Pancreas (tissue), 10 donors: ENCODE measurements at regions not wholly inside any gene's neighbourhood (a gene's known extent, or its start where the extent isn't known, plus 50 kb on each side); places are given as distances from the start of the nearest gene placed in this dataset.

Experiments used
- ATAC-seq, 4 donors: fragments of 200-7000 bp; cut with Tn5 transposase; one replicate each; pipeline versions ENCODE4 v1.8.0 to v1.9.1; 2020; ENCODE audit warnings: mild to moderate bottlenecking in 4 of 4, moderate library complexity in 4 of 4
- DNase-seq, 6 donors: peaks; one replicate each; pipeline ENCODE4 v3.0.0-alpha.2; 2020
- FAIRE-seq: peaks from 2 replicates; lab custom pipeline; 2012; peaks lifted over from hg19 to GRCh38; lab: Jason Lieb, UNC
- H3K27ac ChIP-seq, 4 donors: fragments of 200-600 bp; sonication (generic); 1 replicate in 3 of 4; 2 replicates in 1 of 4; pipeline versions ENCODE4 v1.5.0 to v1.8.0; 2020
- H3K27me3 ChIP-seq, 4 donors: fragments of 200-600 bp; one replicate each; pipeline ENCODE4 v1.8.0; 2021
- H3K36me3 ChIP-seq, 3 donors: fragments of 200-600 bp; sonication (generic) in 1 of 3; one replicate each; pipeline versions ENCODE4 v1.5.0 to v1.8.0; 2020 to 2021
- H3K4me1 ChIP-seq, 3 donors: fragments of 200-600 bp; one replicate each; pipeline ENCODE4 v1.8.0; 2021
- H3K4me3 ChIP-seq, 4 donors: fragments of 200-600 bp; sonication (generic) in 2 of 4; one replicate each; pipeline versions ENCODE4 v1.5.0 to v1.8.0; 2020 to 2021
- H3K9me3 ChIP-seq, 4 donors: fragments of 200-600 bp; one replicate each; pipeline ENCODE4 v1.8.0; 2021
- CTCF ChIP-seq, 4 donors: fragments of 200-600 bp; sonication (generic) in 3 of 4; IDR thresholded peaks; one replicate each; pipeline versions ENCODE4 v1.5.0 to v1.8.0; 2021; ENCODE audit warnings: antibody characterized with exemption in 4 of 4
- WGBS, 2 donors: extraction: QIAGEN DNeasy Blood & Tissue Kit; methylation state at CpG; one replicate each; pipeline ENCODE4 v1.1.7; 2013; 5-methylcytosine and 5-hydroxymethylcytosine counted together
- intact Hi-C, 3 donors: fragments of 100-400 bp; cut with DNase I; formaldehyde crosslinking; loops; one replicate each; pipeline versions ENCODE4 v1.11.1 to v1.14.2; 2022
- donor health status: healthy with polysubstance abuse.
- donor health status: DM: no; HTN: no; CAD: no; lungs with moderate emphysema.
- donor health status: DM: no; HTN: no; CAD: no.
- donor health status: control.
- donor health status: control.
- donor health status: Bipolar disorder and iron deficiency.
- donor health status: DM: yes; HTN: yes; CAD: no.
- donor health status: DM: no; HTN: no; CAD: no.
- donor health status: DM: no; HTN: no; CAD: no.
- donor health status: DM: yes; HTN: yes; CAD: no.

- DNase-seq (no peak), FAIRE-seq (no peak), ATAC-seq (no peak)
- no peak for TF ChIP-seq CTCF (IDR thresholded peaks at IDR 0.05)
- Histone ChIP-seq H3K4me3 (no peak overlapping the region), H3K9me3 (no peaks in the 10 kb centered on the region), H3K36me3 (no peaks in the 10 kb centered on the region), H3K4me1 (no peaks in the 10 kb centered on the region), H3K27ac (no peak overlapping the region), H3K27me3 (no peaks in the 10 kb centered on the region)
- intact Hi-C loops: no loop called here
- WGBS, 2 donors: 36% methylated on average over 8 of the region's 8 CpGs; no CpG with 5 or more reads in 1 of the 2 donors
Observed at GRCh38 chrY:12479382-12479781, 221.6 kb upstream of the USP9Y start.

- H3K27ac ChIP-seq: no peak overlapping the region
- TF ChIP-seq CTCF (IDR thresholded peaks at IDR 0.05): no peak
- no peak overlapping the region for H3K4me3 ChIP-seq
- ATAC-seq (no peak), FAIRE-seq (no peak), DNase-seq (no peak)
- 65% methylated on average over 3 of the region's 3 CpGs; no CpG with 5 or more reads in 1 of the 2 donors for WGBS, 2 donors
- H3K36me3 ChIP-seq: no peaks in the 10 kb centered on the region
- H3K27me3 ChIP-seq: no peaks in the 10 kb centered on the region
- H3K4me1 ChIP-seq: no peaks in the 10 kb centered on the region
- H3K9me3 ChIP-seq: no peaks in the 10 kb centered on the region
- intact Hi-C loops: no loop called here
Observed at GRCh38 chrY:12483394-12483793, 217.6 kb upstream of the USP9Y start.

- Histone ChIP-seq H3K27ac (no peak overlapping the region), H3K36me3 (no peaks in the 10 kb centered on the region), H3K4me1 (no peaks in the 10 kb centered on the region), H3K27me3 (no peaks in the 10 kb centered on the region), H3K9me3 (no peaks in the 10 kb centered on the region), H3K4me3 (no peak overlapping the region)
- FAIRE-seq (no peak), DNase-seq (no peak), ATAC-seq (no peak)
- no peak for TF ChIP-seq CTCF (IDR thresholded peaks at IDR 0.05)
- 47% methylated on average over 13 of the region's 13 CpGs; no CpG with 5 or more reads in 1 of the 2 donors for WGBS, 2 donors
- intact Hi-C loops: no loop called here
Observed at GRCh38 chrY:12490558-12491209, 210.3 kb upstream of the USP9Y start.

- no peaks in the 10 kb centered on the region for H3K4me1 ChIP-seq
- 27% methylated on average over 1 of the region's 1 CpG; no CpG with 5 or more reads in 1 of the 2 donors for WGBS, 2 donors
- intact Hi-C loops: no loop called here
- H3K27ac ChIP-seq: no peak overlapping the region
- TF ChIP-seq CTCF (IDR thresholded peaks at IDR 0.05): no peak
- no peaks in the 10 kb centered on the region for H3K27me3 ChIP-seq
- ATAC-seq: no peak
- DNase-seq: no peak
- no peak overlapping the region for H3K4me3 ChIP-seq
- no peaks in the 10 kb centered on the region for H3K36me3 ChIP-seq
- no peaks in the 10 kb centered on the region for H3K9me3 ChIP-seq
- FAIRE-seq: no peak
Observed at GRCh38 chrY:12492218-12492617, 208.8 kb upstream of the USP9Y start.

- no peaks in the 10 kb centered on the region for H3K4me1 ChIP-seq
- no peak overlapping the region for H3K4me3 ChIP-seq
- DNase-seq (no peak), FAIRE-seq (no peak), ATAC-seq (no peak)
- no peaks in the 10 kb centered on the region for H3K36me3 ChIP-seq
- no peaks in the 10 kb centered on the region for H3K27me3 ChIP-seq
- intact Hi-C loops: no loop called here
- H3K9me3 ChIP-seq: no peaks in the 10 kb centered on the region
- TF ChIP-seq CTCF (IDR thresholded peaks at IDR 0.05): no peak
- WGBS, 2 donors: 13% methylated on average over 2 of the region's 2 CpGs; no CpG with 5 or more reads in 1 of the 2 donors
- H3K27ac ChIP-seq: no peak overlapping the region
Observed at GRCh38 chrY:12496007-12496406, 205.0 kb upstream of the USP9Y start.
